Esophagus squamous epithelium (tissue), 4 donors: ENCODE measurements at regions not wholly inside any gene's neighbourhood (a gene's known extent, or its start where the extent isn't known, plus 50 kb on each side); places are given as distances from the start of the nearest gene placed in this dataset.

Source experiments
- CTCF ChIP-seq, 6 experiments: fragments of 450-650 bp in 4 of 6; fragments of 200-600 bp in 2 of 6; sonication (generic) in 2 of 6; IDR thresholded peaks; one replicate each; pipeline ENCODE4 v1.5.1; 2016 to 2019; ENCODE audit warnings: antibody characterized with exemption in 6 of 6, mild to moderate bottlenecking in 4 of 6, moderate library complexity in 4 of 6
- POLR2A ChIP-seq, 4 donors: fragments of 450-650 bp; IDR thresholded peaks; one replicate each; pipeline ENCODE4 v1.6.1; 2017; ENCODE audit warnings: antibody characterized with exemption in 4 of 4, mild to moderate bottlenecking in 4 of 4, moderate library complexity in 3 of 4

GRCh38 chr12:47449797-47450196, 256.0 kb downstream of the RPAP3 start:
- TF ChIP-seq CTCF (IDR thresholded peaks at IDR 0.05) (no peak), POLR2A (IDR thresholded peaks at IDR 0.05) (no peak)
